ENCODE measurements at regions not wholly inside any gene's neighbourhood (a gene's known extent, or its start where the extent isn't known, plus 50 kb on each side); places are given as distances from the start of the nearest gene placed in this dataset.

GRCh38 chr10:47160261-47160908 lies 139.6 kb upstream of the GDF10 start:
- TF ChIP-seq CTCF (IDR thresholded peaks at IDR 0.05): no peak
- no peak for TF ChIP-seq POLR2A (IDR thresholded peaks at IDR 0.05)
